IMR-90 (cell line): ENCODE measurements at regions not wholly inside any gene's neighbourhood (a gene's known extent, or its start where the extent isn't known, plus 50 kb on each side); places are given as distances from the start of the nearest gene placed in this dataset.
A peak's percentile ranks its signal among the peaks of the same experiment; 100 is the strongest.

Source experiments
- ATAC-seq: fragments of 200-7000 bp; cut with Tn5 transposase; 2 replicates; pipeline ENCODE4 v1.9.1; 2020; ENCODE audit warnings: low read depth, mild to moderate bottlenecking, moderate library complexity
- BruUV-seq: library from RNA; stranded (reverse); fragments of 400-500 nt; replicated peaks from 2 replicates; lab custom pipeline; 2021; lab: Mats Ljungman, UMichigan
- CTCF ChIA-PET: fragments of 300-600 bp; formaldehyde crosslinking; extraction: SDS; loops from one replicate; lab custom pipeline; 2021; ENCODE audit warnings: antibody characterized with exemption; lab: Yijun Ruan, JAX
- POLR2A ChIA-PET: fragments of 300-600 bp; sonication (Branson Sonifier 250); formaldehyde crosslinking; loops from one replicate; lab custom pipeline; 2022; ENCODE audit warnings: antibody characterized with exemption; ENCODE audit not compliant: unreplicated experiment; lab: Charles Lee
- DNase-seq: peaks from one replicate; pipeline ENCODE4 v3.0.0; 2013
- H2AFZ ChIP-seq: replicated peaks from 2 replicates; pipeline ENCODE3; 2013; ENCODE audit warnings: low read length, mild to moderate bottlenecking; ENCODE audit not compliant: poor library complexity
- H2AK5ac ChIP-seq: 2 replicates; pipeline ENCODE4 v1.6.1; 2013; ENCODE audit warnings: low read depth, low read length, inconsistent platforms
- H2AK9ac ChIP-seq: replicated peaks from 2 replicates; pipeline ENCODE3; 2013; ENCODE audit warnings: mild to moderate bottlenecking, low read depth, low read length, moderate library complexity; ENCODE audit not compliant: poor library complexity
- H2BK120ac ChIP-seq: 2 replicates; pipeline ENCODE4 v1.6.1; 2013; ENCODE audit warnings: low read depth, low read length, inconsistent platforms
- H2BK15ac ChIP-seq: 3 replicates; pipeline ENCODE4 v1.6.1; 2013; ENCODE audit warnings: low read depth, low read length, inconsistent platforms
- H2BK20ac ChIP-seq: 2 replicates; pipeline ENCODE4 v1.6.1; 2013; ENCODE audit warnings: low read depth, mild to moderate bottlenecking, inconsistent platforms, low read length, moderate library complexity
- H2BK5ac ChIP-seq: 2 replicates; pipeline ENCODE4 v1.6.1; 2013; ENCODE audit warnings: mild to moderate bottlenecking, low read depth, low read length, inconsistent platforms; ENCODE audit not compliant: poor library complexity, severe bottlenecking
- H3K14ac ChIP-seq: replicated peaks from 2 replicates; pipeline ENCODE4 v1.6.1; 2013; ENCODE audit warnings: low read depth, low read length, inconsistent platforms
- H3K18ac ChIP-seq: 2 replicates; pipeline ENCODE4 v1.6.1; 2013; ENCODE audit warnings: low read depth, low read length, control low read depth
- H3K23ac ChIP-seq: 2 replicates; pipeline ENCODE4 v1.6.1; 2013; ENCODE audit warnings: low read depth, low read length, inconsistent platforms
- H3K27ac ChIP-seq: 2 replicates; pipeline ENCODE4 v1.5.1; 2013; ENCODE audit warnings: mild to moderate bottlenecking, control low read depth, low read length; ENCODE audit not compliant: insufficient read depth
- H3K27me3 ChIP-seq: 2 replicates; pipeline ENCODE4 v1.6.1; 2013; ENCODE audit warnings: low read length; ENCODE audit not compliant: control insufficient read depth, insufficient read depth
- H3K36me3 ChIP-seq: 2 replicates; pipeline ENCODE4 v1.6.1; 2013; ENCODE audit warnings: low read length, mixed read lengths; ENCODE audit not compliant: control insufficient read depth, insufficient read depth
- H3K4ac ChIP-seq: 2 replicates; pipeline ENCODE4 v1.6.1; 2013; ENCODE audit warnings: low read depth, low read length, inconsistent platforms
- H3K4me1 ChIP-seq: 2 replicates; pipeline ENCODE4 v1.6.1; 2013; ENCODE audit warnings: low read length, mixed read lengths; ENCODE audit not compliant: control insufficient read depth, insufficient read depth
- H3K4me2 ChIP-seq: 2 replicates; pipeline ENCODE4 v1.6.1; 2013; ENCODE audit warnings: low read depth, mild to moderate bottlenecking, control low read depth, low read length, moderate library complexity
- H3K4me3 ChIP-seq: 2 replicates; pipeline ENCODE4 v1.5.1; 2013; ENCODE audit warnings: low read depth, mild to moderate bottlenecking, control low read depth, low read length, moderate library complexity; ENCODE audit not compliant: insufficient read depth
- H3K56ac ChIP-seq: 2 replicates; pipeline ENCODE4 v1.6.1; 2013; ENCODE audit warnings: low read length, inconsistent platforms; ENCODE audit not compliant: insufficient read depth; ENCODE audit errors: extremely low read depth
- H3K79me1 ChIP-seq, 2 experiments: 2 replicates each; pipeline ENCODE4 v1.6.1; 2013; ENCODE audit warnings: low read length in 2 of 2, inconsistent platforms in 1 of 2, low read depth in 1 of 2
- H3K9ac ChIP-seq: 2 replicates; pipeline ENCODE4 v1.6.1; 2013; ENCODE audit warnings: low read depth, low read length, control low read depth
- H3K9me1 ChIP-seq: 2 replicates; pipeline ENCODE4 v1.6.1; 2013; ENCODE audit warnings: low read length, inconsistent platforms; ENCODE audit not compliant: insufficient read depth
- H3K9me3 ChIP-seq: 2 replicates; pipeline ENCODE4 v1.6.1; 2013; ENCODE audit warnings: low read length; ENCODE audit not compliant: control insufficient read depth, insufficient read depth
- H4K20me1 ChIP-seq: 2 replicates; pipeline ENCODE4 v1.6.1; 2013; ENCODE audit warnings: low read length, inconsistent platforms; ENCODE audit not compliant: insufficient read depth
- H4K5ac ChIP-seq: 2 replicates; pipeline ENCODE4 v1.6.1; 2013; ENCODE audit warnings: mild to moderate bottlenecking, low read depth, low read length, control low read depth
- H4K8ac ChIP-seq, 2 experiments: 2 replicates each; pipeline ENCODE4 v1.6.1; 2013; ENCODE audit warnings: low read depth in 2 of 2, low read length in 2 of 2, control low read depth in 1 of 2, inconsistent platforms in 1 of 2
- H4K91ac ChIP-seq: 2 replicates; pipeline ENCODE4 v1.6.1; 2013; ENCODE audit warnings: low read depth, low read length, inconsistent platforms; ENCODE audit not compliant: insufficient read depth
- CTCF ChIP-seq: conservative IDR thresholded peaks from 2 replicates; pipeline ENCODE4 v1.5.1; 2012; ENCODE audit warnings: mild to moderate bottlenecking, low read depth, low read length, improper control_type of control experiment
- MAFK ChIP-seq: IDR thresholded peaks from 2 replicates; pipeline ENCODE4 v1.6.1; 2012; ENCODE audit warnings: low read depth, low read length, improper control_type of control experiment
- POLR2A ChIP-seq: IDR thresholded peaks from 2 replicates; pipeline ENCODE4 v1.6.1; 2012; ENCODE audit warnings: mild to moderate bottlenecking, low read depth, low read length
- SMC3 ChIP-seq: fragments of 150-350 bp; IDR thresholded peaks from 2 replicates; pipeline ENCODE4 v1.6.1; 2016; ENCODE audit warnings: low read depth, mild to moderate bottlenecking, antibody characterized with exemption, low read length, moderate library complexity
- USF2 ChIP-seq: fragments of 150-350 bp; IDR thresholded peaks from 2 replicates; pipeline ENCODE4 v1.6.1; 2017; ENCODE audit warnings: mild to moderate bottlenecking, antibody characterized with exemption, low read length, low read depth
- WGBS, 2 experiments: methylation state at CpG; one replicate each; pipeline versions ENCODE4 v1.1.5 to v1.1.7; 2013; ENCODE audit warnings: missing lambda C conversion rate in 2 of 2; ENCODE audit not compliant: insufficient read length in 1 of 2; ENCODE audit errors: extremely low coverage in 2 of 2; 5-methylcytosine and 5-hydroxymethylcytosine counted together
- dilution Hi-C: fragments of 300-500 bp; cut with HindIII; formaldehyde crosslinking; loops from one replicate; pipeline ENCODE4 v1.14.3; 2018; ENCODE audit warnings: low sequenced_read_pairs; ENCODE audit not compliant: unreplicated experiment
- in situ Hi-C: fragments of 300-500 bp; cut with MboI; formaldehyde crosslinking; loops from 3 replicates; pipeline ENCODE4 v1.14.3; 2019; ENCODE audit warnings: low sequenced_read_pairs, inconsistent platforms, mixed read lengths
- intact Hi-C: fragments of 100-400 bp; cut with micrococcal nuclease; formaldehyde crosslinking; loops from 2 replicates; pipeline ENCODE4 v1.10.0; 2022

- Histone ChIP-seq H2BK5ac (no peak overlapping the region), H2AK5ac (0 out of 2 replicates have a peak overlapping the region, but pooled peaks have one; percentile 71), H4K91ac (no peak overlapping the region), H3K79me1 (no peaks in the 10 kb centered on the region), H3K27me3 (no peaks in the 10 kb centered on the region), H4K5ac (peak overlapping the region; percentile 74), H2BK15ac (no peak overlapping the region), H2AK9ac (no peak overlapping the region), H3K18ac (peak overlapping the region; percentile 63; the same call in 1 of the 2 replicates), H3K27ac (no peak overlapping the region), H3K4me2 (no peak overlapping the region), H2BK20ac (peak overlapping the region; percentile 69; the same call in 1 of the 2 replicates), H2BK120ac (peak overlapping the region; percentile 49; the same call in 1 of the 2 replicates), H3K9me3 (peaks cover 8% of the 10 kb centered on the region; the same call in 1 of the 2 replicates), H4K20me1 (no peaks in the 10 kb centered on the region), H3K9ac (no peak overlapping the region), H3K56ac (no peak overlapping the region), H2AFZ (no peak overlapping the region), H3K14ac (no peak overlapping the region), H4K8ac (peak overlapping the region in 1 of 2 experiments; percentile 86; a peak in 2 of 4 replicates), H3K9me1 (no peaks in the 10 kb centered on the region), H3K4me3 (no peak overlapping the region), H3K23ac (no peak overlapping the region), H3K4ac (peak overlapping the region; percentile 81), H3K36me3 (no peaks in the 10 kb centered on the region), H3K4me1 (peaks cover 10% of the 10 kb centered on the region)
- ChIA-PET POLR2A (interaction anchor here (0.5 kb wide), 1 partner anchor 208 kb away, joined by 3 read pairs; no protein-coding TSS in a partner anchor), CTCF (interaction anchor here (1.0 kb wide), 1 partner anchor 8 kb away, joined by 3 read pairs; no protein-coding TSS in a partner anchor)
- BruUV-seq, result no TSS peak
- dilution Hi-C loops, result no loop called here
- no CpG with 5 or more reads among the region's 5 CpGs for WGBS, 2 experiments
- in situ Hi-C loops, result no loop called here
- TF ChIP-seq SMC3, result no peak
- TF ChIP-seq CTCF, result no peak
- TF ChIP-seq USF2, result no peak
- no peak for TF ChIP-seq POLR2A
- no peak for TF ChIP-seq MAFK
- DNase-seq (no peak), ATAC-seq (no peak)
- intact Hi-C loops, result loop anchor here (5.0 kb wide), 1 partner anchor 42 kb away; no protein-coding TSS in a partner anchor
Measured at GRCh38 chr2:43019025-43019367, 207.4 kb downstream of the ZFP36L2 start.
